GM12891 (cell line): ENCODE measurements at regions not wholly inside any gene's neighbourhood (a gene's known extent, or its start where the extent isn't known, plus 50 kb on each side); places are given as distances from the start of the nearest gene placed in this dataset.

ENCODE experiments used
- PAX5 ChIP-seq: IDR thresholded peaks from 2 replicates; pipeline ENCODE4 v1.6.1; 2011; ENCODE audit warnings: low read length, moderate library complexity, mild to moderate bottlenecking; ENCODE audit not compliant: insufficient read depth, severe bottlenecking
- POLR2A ChIP-seq: IDR thresholded peaks from 2 replicates; pipeline ENCODE4 v1.6.1; 2011; ENCODE audit warnings: low read depth, low read length, control low read depth
- POLR2AphosphoS5 ChIP-seq: IDR thresholded peaks from 2 replicates; pipeline ENCODE4 v1.6.1; 2011; ENCODE audit warnings: low read depth, low read length, control low read depth
- POU2F2 ChIP-seq: IDR thresholded peaks from 2 replicates; pipeline ENCODE4 v1.6.1; 2011; ENCODE audit warnings: low read depth, mild to moderate bottlenecking, control low read depth, low read length, moderate library complexity

DNA sequence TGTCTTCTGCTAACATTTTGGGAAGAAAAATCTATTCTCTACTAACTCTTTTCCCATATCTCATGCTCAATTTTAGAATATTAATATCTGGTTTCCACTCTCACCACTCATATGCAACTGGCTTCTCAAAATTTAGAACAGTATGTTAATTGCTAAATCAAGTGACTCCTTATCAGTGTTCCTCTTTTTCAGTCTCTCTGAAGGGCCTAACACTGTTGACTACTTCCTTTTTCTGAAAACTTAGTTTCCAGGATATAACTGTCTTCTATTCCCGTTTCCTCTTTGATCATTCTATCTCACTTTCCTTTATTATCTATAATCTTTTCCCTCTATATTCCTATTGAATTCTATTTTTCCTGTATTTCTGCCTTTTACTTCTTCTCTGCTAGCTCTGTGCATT, 1717.2 kb upstream of the C9orf72 start:
- TF ChIP-seq PAX5 (no peak), POLR2A (no peak), POLR2AphosphoS5 (no peak), POU2F2 (no peak)
